HL-60 (cell line): ENCODE measurements at regions not wholly inside any gene's neighbourhood (a gene's known extent, or its start where the extent isn't known, plus 50 kb on each side); places are given as distances from the start of the nearest gene placed in this dataset.
A peak's percentile ranks its signal among the peaks of the same experiment; 100 is the strongest.

Experiments
- DNase-seq, 2 experiments: peaks; one replicate each; pipeline ENCODE4 v3.0.0-alpha.2; 2010 to 2020; ENCODE audit warnings: low read depth in 1 of 2, low spot score in 1 of 2
- H3K27ac ChIP-seq: fragments of 250-450 bp; sonication (Bioruptor Pico); replicated peaks from 2 replicates; pipeline ENCODE4 v1.5.1; 2020; ENCODE audit warnings: mild to moderate bottlenecking, moderate library complexity
- H3K27me3 ChIP-seq: fragments of 250-450 bp; sonication (Bioruptor Pico); 2 replicates; pipeline ENCODE4 v1.5.1; 2021; ENCODE audit warnings: mild to moderate bottlenecking, moderate library complexity; ENCODE audit not compliant: insufficient read depth, poor library complexity, severe bottlenecking
- H3K4me3 ChIP-seq: replicated peaks from 2 replicates; pipeline ENCODE4 v1.5.1; 2011; ENCODE audit warnings: mild to moderate bottlenecking, control low read depth, low read length; ENCODE audit not compliant: insufficient read depth
- GABPA ChIP-seq: IDR thresholded peaks from 2 replicates; pipeline ENCODE4 v1.6.1; 2012; ENCODE audit warnings: low read depth
- POLR2AphosphoS5 ChIP-seq: IDR thresholded peaks from 2 replicates; pipeline ENCODE4 v1.6.1; 2012; ENCODE audit warnings: low read depth
- SPI1 ChIP-seq: IDR thresholded peaks from 2 replicates; pipeline ENCODE4 v1.6.1; 2012; ENCODE audit warnings: low read depth, mild to moderate bottlenecking, borderline replicate concordance
- TF ChIP-seq, protein P1 (sequence below): IDR thresholded peaks from one replicate; pipeline ENCODE4 v1.5.1; 2011; ENCODE audit warnings: low read length, control low read depth, inconsistent platforms; ENCODE audit not compliant: insufficient read depth
- TF ChIP-seq, protein P2 (sequence below): IDR thresholded peaks from 2 replicates; pipeline ENCODE4 v1.6.1; 2012; ENCODE audit warnings: low read depth; ENCODE audit not compliant: insufficient replicate concordance

DNA sequence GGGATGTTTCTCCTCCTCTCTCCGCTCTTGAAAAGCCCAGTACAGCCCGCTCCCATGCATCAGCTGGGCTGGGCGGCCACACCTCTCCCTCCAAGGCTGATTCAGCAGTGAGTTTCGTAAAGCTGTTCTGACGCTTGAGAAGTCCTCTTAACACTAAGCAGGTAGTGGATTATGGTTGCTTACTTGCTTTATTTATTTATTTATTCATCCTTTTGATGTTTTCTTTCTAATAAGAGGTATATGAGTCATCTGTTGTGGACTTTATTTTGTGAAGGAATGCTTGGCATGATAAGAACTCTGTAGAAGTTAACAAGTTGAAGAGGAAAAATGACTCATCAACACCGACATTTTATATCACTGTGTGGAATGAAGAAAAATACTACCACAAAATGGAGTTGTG is 285.0 kb downstream of the SQOR start:
- Histone ChIP-seq H3K27ac (no peak overlapping the region), H3K27me3 (no peaks in the 10 kb centered on the region), H3K4me3 (no peak overlapping the region)
- TF ChIP-seq POLR2AphosphoS5 (no peak), GABPA (no peak), SPI1 (no peak)
- TF ChIP-seq, protein P1, sequence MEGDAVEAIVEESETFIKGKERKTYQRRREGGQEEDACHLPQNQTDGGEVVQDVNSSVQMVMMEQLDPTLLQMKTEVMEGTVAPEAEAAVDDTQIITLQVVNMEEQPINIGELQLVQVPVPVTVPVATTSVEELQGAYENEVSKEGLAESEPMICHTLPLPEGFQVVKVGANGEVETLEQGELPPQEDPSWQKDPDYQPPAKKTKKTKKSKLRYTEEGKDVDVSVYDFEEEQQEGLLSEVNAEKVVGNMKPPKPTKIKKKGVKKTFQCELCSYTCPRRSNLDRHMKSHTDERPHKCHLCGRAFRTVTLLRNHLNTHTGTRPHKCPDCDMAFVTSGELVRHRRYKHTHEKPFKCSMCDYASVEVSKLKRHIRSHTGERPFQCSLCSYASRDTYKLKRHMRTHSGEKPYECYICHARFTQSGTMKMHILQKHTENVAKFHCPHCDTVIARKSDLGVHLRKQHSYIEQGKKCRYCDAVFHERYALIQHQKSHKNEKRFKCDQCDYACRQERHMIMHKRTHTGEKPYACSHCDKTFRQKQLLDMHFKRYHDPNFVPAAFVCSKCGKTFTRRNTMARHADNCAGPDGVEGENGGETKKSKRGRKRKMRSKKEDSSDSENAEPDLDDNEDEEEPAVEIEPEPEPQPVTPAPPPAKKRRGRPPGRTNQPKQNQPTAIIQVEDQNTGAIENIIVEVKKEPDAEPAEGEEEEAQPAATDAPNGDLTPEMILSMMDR, result no peak
- TF ChIP-seq, protein P2, sequence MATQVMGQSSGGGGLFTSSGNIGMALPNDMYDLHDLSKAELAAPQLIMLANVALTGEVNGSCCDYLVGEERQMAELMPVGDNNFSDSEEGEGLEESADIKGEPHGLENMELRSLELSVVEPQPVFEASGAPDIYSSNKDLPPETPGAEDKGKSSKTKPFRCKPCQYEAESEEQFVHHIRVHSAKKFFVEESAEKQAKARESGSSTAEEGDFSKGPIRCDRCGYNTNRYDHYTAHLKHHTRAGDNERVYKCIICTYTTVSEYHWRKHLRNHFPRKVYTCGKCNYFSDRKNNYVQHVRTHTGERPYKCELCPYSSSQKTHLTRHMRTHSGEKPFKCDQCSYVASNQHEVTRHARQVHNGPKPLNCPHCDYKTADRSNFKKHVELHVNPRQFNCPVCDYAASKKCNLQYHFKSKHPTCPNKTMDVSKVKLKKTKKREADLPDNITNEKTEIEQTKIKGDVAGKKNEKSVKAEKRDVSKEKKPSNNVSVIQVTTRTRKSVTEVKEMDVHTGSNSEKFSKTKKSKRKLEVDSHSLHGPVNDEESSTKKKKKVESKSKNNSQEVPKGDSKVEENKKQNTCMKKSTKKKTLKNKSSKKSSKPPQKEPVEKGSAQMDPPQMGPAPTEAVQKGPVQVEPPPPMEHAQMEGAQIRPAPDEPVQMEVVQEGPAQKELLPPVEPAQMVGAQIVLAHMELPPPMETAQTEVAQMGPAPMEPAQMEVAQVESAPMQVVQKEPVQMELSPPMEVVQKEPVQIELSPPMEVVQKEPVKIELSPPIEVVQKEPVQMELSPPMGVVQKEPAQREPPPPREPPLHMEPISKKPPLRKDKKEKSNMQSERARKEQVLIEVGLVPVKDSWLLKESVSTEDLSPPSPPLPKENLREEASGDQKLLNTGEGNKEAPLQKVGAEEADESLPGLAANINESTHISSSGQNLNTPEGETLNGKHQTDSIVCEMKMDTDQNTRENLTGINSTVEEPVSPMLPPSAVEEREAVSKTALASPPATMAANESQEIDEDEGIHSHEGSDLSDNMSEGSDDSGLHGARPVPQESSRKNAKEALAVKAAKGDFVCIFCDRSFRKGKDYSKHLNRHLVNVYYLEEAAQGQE, result no peak
- no peak for DNase-seq

DNA sequence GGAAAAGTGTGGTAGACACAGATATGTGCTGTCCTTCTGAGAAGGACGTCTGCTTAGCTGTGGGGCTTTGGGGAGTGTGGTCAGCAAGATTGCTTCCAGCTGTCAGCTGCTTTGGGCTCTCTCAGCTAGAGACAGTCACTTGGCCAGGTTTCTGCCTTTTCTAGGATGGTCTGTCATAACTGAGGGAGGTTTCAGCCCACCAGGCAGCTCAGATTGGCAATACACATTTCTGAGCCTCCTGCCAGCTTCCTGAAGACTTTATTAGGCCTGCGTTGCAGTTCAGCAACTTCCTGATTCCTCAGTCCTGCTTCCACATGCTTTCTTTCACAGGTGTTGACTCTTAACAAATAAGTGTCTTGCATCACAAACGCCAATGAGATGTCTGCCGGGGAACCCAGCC is 286.5 kb downstream of the SQOR start:
- Histone ChIP-seq H3K27ac (no peak overlapping the region), H3K4me3 (no peak overlapping the region), H3K27me3 (no peaks in the 10 kb centered on the region)
- TF ChIP-seq POLR2AphosphoS5 (no peak), GABPA (no peak)
- TF ChIP-seq, protein P2, result no peak
- peak in 1 of 2 experiments; percentile 41 for DNase-seq

DNA sequence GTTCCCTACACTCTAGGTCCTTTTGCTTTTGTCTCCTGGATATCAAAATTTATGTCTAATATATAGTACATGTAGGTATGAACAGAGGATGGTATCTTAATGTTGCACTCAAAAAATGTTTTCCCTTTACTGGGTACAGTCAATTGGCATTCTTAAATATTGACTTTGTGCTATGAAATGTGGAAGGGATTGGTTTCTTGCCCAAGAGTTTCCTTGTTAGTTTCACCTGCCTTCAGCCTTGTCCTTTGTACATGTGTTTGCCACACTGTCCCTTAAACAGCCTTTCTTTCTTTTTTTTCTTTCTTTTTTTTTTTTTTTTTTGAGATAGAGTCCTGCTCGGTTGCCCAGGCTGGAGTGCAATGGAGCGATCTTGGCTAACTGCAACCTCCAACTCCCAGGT is 287.1 kb downstream of the SQOR start:
- H3K27ac ChIP-seq, result no peak overlapping the region
- no peak overlapping the region for H3K4me3 ChIP-seq
- TF ChIP-seq, protein P2, result no peak
- TF ChIP-seq SPI1 (no peak), POLR2AphosphoS5 (no peak), GABPA (no peak)
- TF ChIP-seq, protein P1, result no peak
- H3K27me3 ChIP-seq, result no peaks in the 10 kb centered on the region
- DNase-seq, result no peak
